GM19238 (cell line): ENCODE measurements at regions not wholly inside any gene's neighbourhood (a gene's known extent, or its start where the extent isn't known, plus 50 kb on each side); places are given as distances from the start of the nearest gene placed in this dataset.
"Not testable (repeated sequence)": the region's sequence is repeated elsewhere in the genome, so short reads cannot be mapped to it uniquely, and the experiment has no call there.

Source experiments
- DNase-seq: peaks from one replicate; pipeline ENCODE4 v3.0.0; 2011; ENCODE audit warnings: low spot score; ENCODE audit not compliant: insufficient read length

DNA sequence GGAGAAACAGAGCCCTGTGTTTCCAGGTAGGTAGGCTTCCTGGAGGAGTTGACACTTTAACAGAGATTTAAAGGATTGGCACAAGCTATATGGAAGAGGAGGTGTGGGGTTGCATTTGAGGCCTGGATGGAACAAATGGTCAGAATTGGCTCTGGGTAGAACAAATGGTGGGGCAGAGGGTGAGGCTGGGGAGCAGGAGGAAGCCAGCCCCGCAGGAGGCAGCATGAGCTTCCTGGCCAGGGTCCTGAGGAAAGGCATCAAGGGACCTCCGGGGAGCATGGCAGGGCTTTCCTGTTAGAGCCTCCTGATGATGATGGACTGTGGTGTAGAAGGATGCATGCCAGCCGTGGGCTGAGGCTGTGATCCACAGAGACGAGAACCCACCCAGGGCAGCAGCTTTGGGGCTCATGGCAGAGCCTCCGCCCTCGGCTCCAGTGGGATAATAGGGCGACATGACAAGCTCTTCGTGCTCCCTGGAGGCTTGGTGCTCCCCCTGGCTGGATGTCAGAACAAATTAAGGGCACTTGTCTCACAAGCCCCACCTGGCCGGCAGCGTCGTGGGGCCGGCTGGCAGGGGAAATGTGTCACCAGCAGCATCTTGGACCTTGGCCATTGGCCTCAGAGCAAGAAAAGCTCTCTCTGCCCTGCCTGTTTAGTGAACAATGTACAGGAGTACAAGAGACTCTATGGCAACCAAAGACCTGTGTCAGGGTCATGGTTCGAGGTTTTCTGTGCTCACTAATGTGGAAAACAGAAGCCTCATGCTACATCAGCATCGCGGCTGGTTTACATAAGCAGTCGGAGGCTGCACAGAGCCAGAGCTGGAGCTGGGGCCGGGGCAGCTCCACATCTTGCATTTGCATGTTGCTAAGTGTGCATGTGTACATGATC lies 153.5 kb downstream of the MYCN start:
- no peak for DNase-seq

DNA sequence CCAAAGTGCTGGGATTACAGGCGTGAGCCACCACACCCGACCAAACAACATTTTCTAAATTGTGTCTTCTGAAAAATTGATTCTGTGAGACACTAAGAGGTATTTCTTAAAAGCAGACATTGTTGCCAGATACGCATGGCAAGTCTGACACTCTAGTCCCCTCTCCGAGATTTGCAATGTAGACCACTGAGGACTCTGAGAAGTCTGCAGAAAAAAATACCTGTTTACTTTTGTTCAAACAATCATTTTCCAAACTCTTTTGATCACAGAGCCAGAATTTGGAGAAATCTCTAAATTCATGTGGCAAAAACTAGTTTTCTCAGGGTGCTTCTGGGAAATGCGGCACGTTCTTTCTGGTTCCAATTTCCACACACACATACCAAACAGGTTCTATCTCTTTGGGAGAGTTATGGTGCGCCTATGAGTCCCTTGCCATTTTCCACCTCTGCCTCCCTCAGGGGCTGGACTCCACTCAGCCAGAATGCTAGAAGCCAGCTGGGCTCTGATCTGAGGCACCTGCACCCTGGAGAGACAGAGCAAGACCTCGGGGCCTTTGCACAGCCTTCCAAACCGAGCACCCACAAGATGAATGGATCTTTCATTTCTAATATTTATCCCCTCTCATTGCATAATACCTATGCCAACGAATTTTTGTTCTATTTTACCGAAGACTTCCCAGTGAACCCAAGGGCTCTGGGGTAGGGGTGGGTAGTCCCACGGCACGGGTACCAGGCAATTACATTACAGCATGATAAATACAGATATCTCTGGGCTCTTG lies 152.7 kb downstream of the MYCN start:
- no peak for DNase-seq

DNA sequence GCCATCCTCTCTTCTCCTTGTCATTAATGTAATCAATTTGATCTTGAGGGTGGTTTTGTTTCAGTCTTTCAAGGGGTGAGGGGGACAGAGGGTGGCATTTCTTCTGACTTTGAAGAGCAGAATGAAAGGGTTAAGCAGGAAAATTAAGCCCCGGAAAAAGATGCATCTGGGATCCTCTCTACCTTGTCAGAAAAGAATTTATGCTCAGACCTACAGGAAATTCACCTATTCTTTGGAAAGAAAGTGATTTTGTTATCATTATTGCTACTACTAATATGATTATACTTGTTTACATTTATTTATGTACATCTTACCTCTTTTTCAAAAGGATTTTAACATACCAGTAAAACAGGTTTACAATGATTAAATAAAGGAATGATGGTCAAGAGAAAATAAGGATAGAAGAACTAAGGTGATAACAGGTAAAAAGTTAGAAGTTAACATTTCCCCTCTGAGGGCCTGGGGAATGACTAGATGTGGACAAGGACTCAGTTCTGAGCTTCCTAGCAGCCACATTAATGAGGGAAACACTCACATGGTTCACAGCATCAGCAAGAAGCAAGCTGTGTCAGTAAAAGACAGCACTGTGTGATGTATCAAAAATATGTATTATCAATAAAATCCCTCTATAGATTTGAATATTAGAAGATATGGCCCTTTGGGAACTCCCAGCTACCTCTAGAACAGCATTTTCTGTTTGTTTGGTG lies 151.4 kb downstream of the MYCN start:
- DNase-seq, result no peak

DNA sequence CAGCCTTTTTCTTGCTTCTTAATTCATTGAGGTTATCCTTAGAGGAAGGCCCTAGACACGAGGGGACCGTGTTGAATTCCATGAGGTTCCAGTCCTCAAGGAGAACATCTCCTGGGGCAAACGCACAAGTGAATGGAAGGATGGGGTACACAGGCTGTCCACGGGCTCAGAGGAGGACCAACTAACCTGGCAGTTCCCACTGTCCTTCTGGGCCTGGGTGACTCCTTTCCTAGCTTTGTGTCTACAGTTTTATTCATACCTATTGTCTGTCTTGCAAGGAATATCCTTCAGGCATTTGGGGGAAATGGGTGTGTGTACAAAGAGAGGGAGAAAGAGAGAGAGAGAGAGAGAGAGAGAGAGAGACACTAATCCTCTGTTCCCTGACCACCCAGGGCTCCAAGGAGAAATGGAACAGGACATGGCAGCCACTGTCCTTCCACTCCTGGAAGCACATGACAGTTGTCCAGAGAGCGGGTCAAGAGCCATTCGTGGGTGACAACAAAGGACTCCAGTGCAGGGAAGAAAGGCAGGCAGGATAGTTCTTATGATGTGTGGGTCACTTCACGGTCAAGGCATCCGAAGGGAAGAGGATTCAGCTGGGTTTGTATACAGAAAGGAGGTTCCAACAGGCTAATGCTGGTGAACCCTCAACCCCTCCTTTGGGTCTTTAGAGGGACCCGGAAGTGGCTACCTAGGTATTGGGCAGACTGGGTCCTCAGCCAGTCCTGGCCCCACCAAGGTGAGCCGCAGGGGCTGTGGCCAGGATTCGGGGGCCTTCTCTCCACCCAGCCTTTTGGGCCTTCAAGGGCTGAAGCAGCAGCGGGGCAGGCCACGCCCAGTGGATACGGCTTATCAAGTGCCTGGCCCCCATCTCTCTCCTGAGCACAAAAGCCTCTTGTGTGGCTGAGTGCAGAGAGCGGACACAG lies 150.6 kb downstream of the MYCN start:
- no peak for DNase-seq

DNA sequence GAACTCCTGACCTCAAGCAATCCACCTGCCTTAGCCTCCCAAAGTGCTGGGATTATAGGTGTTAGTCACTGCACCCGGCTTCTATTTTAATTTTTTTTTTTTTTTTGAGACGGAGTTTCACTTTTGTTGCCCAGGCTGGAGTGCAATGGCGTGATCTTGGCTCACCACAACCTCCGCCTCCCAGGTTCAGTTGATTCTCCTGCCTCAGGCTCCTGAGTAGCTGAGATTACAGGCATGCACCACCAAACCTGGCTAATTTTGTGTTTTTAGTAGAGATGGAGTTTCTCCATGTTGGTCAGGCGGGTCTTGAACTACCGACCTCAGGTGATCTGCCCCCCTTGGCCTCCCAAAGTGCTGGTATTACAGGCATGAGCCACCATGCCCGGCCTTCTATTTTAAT lies 149.1 kb downstream of the MYCN start:
- not testable (repeated sequence) for DNase-seq

DNA sequence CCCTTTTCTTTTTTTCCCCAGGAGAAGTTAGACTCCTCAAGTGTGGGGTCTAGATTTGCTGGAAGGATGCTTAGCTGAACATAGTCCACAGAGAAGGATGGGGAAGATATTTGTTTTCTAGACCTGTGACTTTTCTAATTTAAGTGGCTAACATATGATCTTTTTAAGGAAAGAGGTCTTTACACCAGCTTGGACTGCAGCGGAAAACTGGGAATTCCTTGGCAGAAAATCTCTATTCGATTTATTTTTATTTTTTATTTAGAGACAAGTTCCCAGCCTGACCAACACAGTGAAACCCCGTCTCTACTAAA lies 148.4 kb downstream of the MYCN start:
- no peak for DNase-seq

DNA sequence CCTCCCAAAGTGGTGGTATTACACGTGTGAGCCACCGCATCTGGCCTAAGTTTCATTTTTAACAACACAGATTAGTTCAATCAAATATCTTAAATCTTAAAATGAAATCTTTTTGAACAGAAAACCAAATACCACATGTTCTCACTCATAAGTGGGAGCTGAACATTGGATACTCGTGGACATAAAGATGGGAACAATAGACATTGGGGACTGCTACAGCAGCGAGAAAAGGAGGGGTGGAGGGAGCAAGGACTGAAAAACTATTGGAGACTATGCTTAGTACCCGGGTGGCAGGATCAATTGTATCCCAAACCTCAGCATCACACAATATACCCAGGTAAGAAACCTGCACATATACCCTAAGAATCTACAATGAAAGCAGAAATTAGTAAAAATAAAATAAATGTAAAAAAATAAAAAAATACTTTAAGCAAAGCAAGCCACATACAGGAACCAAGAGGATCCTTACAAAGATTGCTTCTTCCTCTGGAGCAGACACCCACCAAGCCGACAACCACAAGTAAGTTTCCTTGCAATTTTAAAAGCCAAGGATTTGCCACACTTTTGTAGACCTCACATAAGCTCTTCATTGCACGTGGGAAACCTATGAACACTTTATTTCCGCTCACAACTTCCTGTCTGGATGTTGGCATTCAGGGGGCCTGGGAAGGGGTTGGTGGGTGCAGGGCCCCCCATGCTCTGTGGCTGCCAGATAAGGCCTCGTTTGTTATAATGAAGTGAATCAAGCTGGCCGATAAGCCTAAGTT lies 147.9 kb downstream of the MYCN start:
- no peak for DNase-seq

DNA sequence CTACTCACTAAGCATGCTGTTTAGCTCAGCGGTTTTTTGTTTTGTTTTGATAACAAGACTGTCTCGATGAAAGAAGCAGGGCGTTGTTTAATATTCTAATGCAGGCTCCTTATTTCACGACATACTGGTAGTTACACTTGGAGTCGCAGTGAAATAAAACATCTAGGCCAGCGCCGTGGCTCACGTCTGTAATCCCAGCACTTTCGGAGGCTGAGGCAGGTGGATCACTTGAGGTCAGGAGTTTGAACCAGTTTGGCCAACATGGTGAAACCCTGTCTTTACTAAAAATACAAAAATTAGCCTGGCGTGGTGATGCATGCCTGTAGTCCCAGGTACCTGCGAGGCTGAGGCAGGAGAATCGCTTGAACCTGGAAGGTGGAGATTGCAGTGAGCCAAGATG lies 145.8 kb downstream of the MYCN start:
- DNase-seq, result not testable (repeated sequence)

DNA sequence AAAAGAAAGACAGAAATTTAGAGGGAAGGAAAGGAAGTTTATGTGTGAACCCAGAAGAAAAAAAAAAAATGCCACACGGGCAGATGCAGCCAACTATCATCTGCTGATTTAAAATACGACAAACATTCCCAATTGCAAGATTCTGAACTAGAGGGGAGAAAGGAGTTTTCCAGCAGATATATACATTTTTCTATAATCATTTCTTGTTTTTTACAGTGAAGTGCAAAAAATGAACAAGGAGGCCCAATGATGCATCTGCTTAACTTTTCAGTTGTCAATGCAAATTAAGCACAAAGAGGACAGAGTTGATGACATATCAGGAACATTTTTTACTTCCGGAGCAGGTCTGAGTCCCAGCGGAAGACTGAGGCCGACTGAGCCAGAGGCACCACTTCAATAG lies 144.7 kb downstream of the MYCN start:
- no peak for DNase-seq

DNA sequence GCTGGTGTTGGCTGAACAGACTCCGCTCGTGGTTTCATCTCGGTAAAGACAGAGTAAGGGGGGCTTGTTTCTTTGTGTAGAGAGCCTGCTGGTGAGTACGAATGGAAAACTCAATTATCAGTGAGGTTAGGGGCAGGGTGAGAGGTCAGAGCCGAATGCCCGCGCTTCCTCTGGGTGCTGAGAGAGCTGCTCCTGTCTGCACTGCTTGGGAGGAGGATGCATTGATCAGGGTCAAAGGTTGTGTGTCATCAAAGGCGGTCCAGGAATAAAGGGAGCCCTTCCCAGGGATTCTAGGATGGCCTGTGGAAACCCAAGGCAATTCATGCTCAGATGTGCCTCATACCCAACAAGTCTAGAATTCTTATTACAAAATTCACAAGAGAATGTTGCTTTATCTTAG lies 143.9 kb downstream of the MYCN start:
- DNase-seq, result no peak

DNA sequence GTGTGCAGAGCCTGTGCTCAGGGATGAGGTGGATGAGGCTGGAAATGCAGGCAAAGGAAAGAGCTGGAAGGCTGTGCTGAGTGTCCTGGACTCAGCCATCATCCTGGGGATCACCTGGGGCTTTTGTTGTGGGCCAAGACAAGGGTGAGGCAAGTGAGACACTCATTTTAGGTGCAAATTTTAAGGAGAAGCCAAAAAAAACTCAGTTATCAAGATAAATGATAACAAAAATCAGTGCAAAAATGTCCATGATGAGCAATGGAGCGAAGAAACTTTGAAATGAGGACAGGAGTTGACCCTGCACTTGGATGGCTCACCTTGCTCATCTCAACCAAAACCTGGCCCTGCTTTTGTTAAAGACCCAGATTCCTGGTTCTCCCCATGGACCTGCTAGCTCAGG lies 141.9 kb downstream of the MYCN start:
- DNase-seq, result no peak

DNA sequence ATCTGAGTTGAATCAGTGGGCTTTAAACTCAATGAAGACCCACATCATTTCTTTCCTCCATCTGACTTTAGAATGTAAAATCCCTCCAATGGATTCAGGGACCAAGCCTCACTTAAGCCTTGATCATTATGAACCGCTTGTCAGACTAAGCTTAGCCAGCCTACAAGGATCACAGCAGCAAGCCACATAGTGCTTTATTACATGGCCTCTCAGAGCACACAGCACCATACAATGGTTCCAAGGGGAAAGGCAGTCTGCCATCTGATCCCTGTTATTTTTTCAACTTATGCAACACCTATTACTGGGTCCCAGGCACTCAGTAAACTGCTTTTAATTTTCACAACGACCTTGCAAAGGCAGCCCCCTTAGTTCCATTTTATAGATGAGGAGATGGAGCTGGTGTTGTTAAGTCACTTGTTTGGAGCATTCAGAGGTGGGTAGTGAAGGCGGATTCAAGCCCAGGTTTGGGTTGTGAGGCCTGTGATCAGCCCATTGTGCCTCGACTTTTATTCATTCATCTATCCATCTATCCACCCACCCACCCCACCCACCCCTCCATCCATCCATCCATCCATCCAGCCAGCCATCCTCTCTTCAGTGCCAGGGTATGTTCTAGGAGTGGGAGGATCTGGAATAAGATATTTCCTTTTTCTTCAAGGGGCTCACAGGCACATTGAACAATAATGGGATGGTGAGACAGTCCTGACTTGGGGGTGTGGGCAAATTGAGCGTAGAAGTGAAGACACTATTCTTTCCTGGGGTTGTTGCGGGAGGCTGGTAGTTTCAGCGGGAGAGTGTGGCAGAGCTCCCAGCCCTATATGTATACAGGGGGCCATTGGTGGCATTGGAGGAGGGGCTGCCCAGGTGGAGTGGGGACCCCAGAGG lies 141.2 kb downstream of the MYCN start:
- DNase-seq, result no peak

DNA sequence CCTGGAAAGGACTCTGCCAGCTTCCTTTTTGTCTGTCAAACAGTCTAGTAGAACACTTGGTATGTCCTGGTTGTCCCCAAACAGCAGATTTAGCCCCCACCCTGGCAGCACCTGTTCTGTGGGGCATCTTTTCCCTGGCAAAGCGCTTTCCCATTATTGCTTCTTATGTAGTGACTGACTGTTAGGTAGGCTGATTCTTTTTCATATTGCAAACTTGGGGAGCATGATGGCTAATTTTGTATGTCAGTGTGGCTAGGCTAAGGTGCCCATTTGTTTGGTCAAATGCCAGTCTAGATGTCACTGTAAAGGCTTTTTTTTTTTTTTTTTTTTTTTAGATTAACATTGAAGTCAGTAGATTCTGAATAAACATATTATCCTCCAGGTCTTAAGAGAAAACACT lies 140.2 kb downstream of the MYCN start:
- no peak for DNase-seq

DNA sequence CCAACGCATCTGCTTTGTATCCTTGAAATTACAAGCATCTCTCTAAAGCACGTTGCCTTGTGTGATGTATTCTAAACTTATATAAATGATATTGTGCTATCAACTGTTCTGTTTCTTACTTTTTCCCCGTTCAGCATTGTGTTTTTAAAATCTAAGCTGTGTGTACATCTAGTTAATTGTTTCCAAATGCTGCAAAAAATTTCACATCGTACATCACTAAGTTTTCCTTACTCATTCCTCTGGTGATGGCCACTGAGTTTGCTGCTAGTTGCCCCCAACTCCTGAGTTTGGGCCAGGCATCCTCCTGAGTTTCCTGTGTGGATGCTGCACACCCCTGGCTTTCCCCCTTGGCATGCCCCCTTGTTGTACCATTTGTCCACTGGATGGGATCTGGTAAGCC lies 139.7 kb downstream of the MYCN start:
- no peak for DNase-seq

DNA sequence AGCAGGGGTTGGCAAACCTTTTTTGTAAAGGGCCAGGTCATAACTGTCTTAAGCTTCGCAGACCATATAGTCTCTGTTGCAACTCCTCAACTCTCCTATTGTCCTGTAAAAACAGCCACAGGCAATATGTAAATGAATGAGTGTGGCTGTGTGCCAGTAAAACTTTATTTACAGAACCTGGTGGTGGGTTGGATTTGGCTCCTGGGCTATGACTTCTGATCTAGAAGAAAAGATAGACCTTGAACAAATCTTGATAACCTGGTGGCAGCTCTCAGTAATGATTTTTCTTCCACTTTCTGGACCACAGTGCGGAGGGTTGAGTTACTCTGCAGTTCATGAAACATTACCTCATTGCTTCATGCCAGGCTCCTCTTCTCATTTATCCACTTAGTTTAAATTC lies 139.3 kb downstream of the MYCN start:
- DNase-seq, result no peak

DNA sequence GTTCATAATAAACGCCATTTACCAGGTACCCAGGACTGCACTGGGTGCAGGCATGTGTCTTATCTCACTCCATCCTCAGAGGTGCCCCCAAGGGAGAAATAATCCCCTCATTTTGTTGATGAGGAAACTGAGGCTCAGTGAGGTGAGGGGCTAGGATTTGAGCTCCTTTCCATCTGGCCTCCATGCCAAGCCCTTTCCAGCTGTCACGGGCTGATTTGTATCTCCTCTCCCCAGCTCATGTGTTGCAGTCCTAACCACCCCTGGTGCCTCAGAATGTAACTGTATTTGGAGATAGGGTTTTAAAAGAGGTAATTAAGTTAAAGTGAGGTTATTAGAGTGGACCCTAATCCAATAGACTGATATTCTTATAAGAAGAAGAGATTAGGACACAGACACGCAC lies 137.3 kb downstream of the MYCN start:
- no peak for DNase-seq

DNA sequence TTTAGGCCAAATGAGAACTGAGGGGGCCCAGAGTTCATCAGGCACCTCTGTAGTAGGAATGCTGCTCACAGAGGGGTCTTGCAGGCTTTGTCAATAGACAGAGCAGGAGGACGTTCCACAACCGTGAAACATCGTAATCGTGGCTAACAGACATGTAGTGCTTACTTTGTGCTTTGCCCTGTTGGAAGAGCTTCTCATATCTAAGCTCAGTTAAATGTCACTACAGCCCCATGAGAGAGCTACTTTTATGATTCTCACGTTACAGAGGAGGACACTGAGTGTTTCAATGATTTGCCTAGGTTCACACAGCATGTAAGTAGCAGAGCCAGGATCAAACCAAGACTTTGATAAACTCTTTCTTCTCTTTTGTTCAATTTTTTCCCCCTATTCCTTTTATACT lies 136.6 kb downstream of the MYCN start:
- DNase-seq, result no peak

DNA sequence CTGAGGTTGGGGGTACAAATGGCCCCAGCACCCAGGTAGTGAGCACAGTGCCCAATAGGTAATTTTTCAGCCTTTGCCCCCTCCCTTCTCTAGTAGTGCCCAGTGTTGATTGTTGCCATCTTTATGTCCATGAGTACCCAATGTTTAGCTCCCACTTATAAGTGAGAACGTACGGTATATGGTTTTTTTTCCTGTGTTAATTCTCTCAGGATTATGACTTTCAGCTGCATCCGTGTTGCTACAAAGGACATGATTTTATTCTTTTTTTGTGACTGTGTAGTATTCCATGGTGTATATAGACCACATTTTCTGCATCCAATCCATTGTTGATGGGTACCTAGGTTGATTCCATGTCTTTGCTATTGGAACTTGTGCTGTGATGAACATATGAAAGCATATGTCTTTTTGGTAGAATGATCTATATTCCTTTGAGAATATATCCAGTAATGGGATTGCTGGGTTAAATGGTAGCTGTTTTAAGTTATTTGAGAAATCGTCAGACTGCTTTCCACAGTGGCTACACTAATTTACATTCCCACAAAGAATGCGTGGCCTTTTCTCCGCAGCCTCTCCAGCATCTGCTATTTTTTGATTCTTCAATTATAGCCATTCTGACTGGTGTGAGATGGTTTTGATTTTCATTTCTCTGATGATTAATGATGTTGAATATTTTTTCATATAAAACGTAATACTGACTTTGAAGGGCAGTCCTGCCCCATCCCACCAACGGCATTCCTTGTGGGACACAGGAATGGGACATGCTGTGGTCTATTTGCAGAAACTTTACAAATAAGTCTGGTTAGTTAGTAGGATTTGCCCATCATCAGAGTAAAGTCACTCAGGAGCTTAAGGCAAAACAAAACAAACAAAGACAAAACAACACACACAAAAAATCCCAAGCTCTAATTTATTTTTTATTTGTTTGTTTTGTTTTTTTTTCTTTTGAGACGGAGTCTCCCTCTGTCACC lies 135.0 kb downstream of the MYCN start:
- no peak for DNase-seq
